ENCODE measurements at regions not wholly inside any gene's neighbourhood (a gene's known extent, or its start where the extent isn't known, plus 50 kb on each side); places are given as distances from the start of the nearest gene placed in this dataset.

DNA sequence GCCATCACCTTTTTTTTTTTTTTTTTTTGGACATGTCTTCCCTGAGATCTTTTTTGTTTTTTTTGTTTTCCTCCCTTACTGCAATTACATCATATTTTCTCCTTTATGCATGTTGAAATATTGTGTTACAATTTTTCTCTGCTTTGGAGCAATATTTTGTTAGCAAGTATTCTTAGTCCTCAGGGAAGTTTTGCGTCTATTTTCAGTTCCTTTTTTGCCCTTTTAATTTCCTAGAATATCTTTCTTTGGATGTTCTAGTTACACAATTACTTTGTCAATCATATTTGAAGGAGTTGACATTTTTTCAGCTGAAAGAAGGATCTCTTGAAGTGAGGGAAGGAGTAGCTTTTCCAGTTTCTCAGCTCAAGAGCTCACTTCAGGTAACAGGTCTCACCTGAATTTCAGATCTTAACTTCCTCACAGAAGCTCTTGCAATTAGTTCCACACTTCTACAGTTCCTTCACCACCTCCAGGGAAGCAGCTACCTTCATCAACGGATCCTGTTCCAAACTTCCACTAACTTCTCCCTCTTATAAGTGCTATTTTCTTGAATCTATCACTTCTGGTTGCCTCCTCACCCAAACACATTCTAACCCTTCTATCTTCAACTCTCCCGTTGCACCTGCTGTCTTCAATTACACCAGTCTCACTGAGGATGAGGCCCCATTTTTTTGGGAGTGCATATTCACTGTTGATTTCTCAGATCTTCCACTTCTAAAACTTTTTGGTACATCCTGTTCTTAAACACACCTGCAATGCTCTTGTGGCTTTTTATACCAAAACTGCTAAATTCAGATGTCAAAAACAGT, 57.8 kb upstream of the CPOX start:
- TF ChIP-seq, protein P1, sequence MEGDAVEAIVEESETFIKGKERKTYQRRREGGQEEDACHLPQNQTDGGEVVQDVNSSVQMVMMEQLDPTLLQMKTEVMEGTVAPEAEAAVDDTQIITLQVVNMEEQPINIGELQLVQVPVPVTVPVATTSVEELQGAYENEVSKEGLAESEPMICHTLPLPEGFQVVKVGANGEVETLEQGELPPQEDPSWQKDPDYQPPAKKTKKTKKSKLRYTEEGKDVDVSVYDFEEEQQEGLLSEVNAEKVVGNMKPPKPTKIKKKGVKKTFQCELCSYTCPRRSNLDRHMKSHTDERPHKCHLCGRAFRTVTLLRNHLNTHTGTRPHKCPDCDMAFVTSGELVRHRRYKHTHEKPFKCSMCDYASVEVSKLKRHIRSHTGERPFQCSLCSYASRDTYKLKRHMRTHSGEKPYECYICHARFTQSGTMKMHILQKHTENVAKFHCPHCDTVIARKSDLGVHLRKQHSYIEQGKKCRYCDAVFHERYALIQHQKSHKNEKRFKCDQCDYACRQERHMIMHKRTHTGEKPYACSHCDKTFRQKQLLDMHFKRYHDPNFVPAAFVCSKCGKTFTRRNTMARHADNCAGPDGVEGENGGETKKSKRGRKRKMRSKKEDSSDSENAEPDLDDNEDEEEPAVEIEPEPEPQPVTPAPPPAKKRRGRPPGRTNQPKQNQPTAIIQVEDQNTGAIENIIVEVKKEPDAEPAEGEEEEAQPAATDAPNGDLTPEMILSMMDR (IDR thresholded peaks at IDR 0.05), result no peak
- TF ChIP-seq POLR2A (IDR thresholded peaks at IDR 0.05) (no peak), EP300 (IDR thresholded peaks at IDR 0.05) (no peak)

Measured in gastroesophageal sphincter (tissue), 3 donors.